Osteoblast (primary cell): ENCODE measurements at regions not wholly inside any gene's neighbourhood (a gene's known extent, or its start where the extent isn't known, plus 50 kb on each side); places are given as distances from the start of the nearest gene placed in this dataset.

Experiments used
- DNase-seq: peaks from one replicate; pipeline ENCODE4 v3.0.0; 2011; ENCODE audit warnings: low spot score, mixed read lengths; ENCODE audit not compliant: insufficient read length; ENCODE audit errors: missing footprints
- H2AFZ ChIP-seq: 2 replicates; pipeline ENCODE4 v1.6.0; 2011; ENCODE audit warnings: mild to moderate bottlenecking, low read length
- H3K27ac ChIP-seq: 2 replicates; pipeline ENCODE4 v1.5.1; 2011; ENCODE audit warnings: mild to moderate bottlenecking, low read depth, low read length, moderate library complexity
- H3K27me3 ChIP-seq: 2 replicates; pipeline ENCODE4 v1.6.0; 2012; ENCODE audit warnings: mild to moderate bottlenecking, control low read depth, inconsistent platforms, low read length, moderate library complexity; ENCODE audit not compliant: insufficient read depth
- H3K36me3 ChIP-seq: 2 replicates; pipeline ENCODE4 v1.5.1; 2011; ENCODE audit warnings: mild to moderate bottlenecking, low read length, control low read depth, moderate library complexity; ENCODE audit not compliant: insufficient read depth
- H3K4me1 ChIP-seq: 2 replicates; pipeline ENCODE4 v1.5.1; 2011; ENCODE audit warnings: mild to moderate bottlenecking, low read length, control low read depth, moderate library complexity; ENCODE audit not compliant: insufficient read depth
- H3K4me2 ChIP-seq: 2 replicates; pipeline ENCODE4 v1.6.0; 2011; ENCODE audit warnings: mild to moderate bottlenecking, low read length; ENCODE audit not compliant: insufficient read depth
- H3K4me3 ChIP-seq: fragments of 200-600 bp; sonication (generic); 3 replicates; pipeline ENCODE4 v1.5.1; 2012; ENCODE audit warnings: mild to moderate bottlenecking, low read length, inconsistent platforms; ENCODE audit not compliant: insufficient read depth
- H3K79me2 ChIP-seq: 2 replicates; pipeline ENCODE4 v1.6.0; 2012; ENCODE audit warnings: mild to moderate bottlenecking, low read length, control low read depth, inconsistent platforms; ENCODE audit not compliant: insufficient read depth
- H3K9me3 ChIP-seq: 2 replicates; pipeline ENCODE4 v1.5.1; 2011; ENCODE audit warnings: low read depth, low read length, control low read depth
- H4K20me1 ChIP-seq: 2 replicates; pipeline ENCODE4 v1.6.0; 2012; ENCODE audit warnings: mild to moderate bottlenecking, low read length, control low read depth; ENCODE audit not compliant: insufficient read depth
- CTCF ChIP-seq: IDR thresholded peaks from 2 replicates; pipeline ENCODE4 v1.5.1; 2011; ENCODE audit warnings: mild to moderate bottlenecking, low read depth, low read length, moderate library complexity; ENCODE audit errors: extremely low read depth

GRCh38 chr5:76030343-76030742 lies 52.8 kb upstream of the SV2C start:
- H3K27ac ChIP-seq = no peak overlapping the region
- no peaks in the 10 kb centered on the region for H3K9me3 ChIP-seq
- no peak for DNase-seq
- no peak overlapping the region for H3K4me3 ChIP-seq
- no peak for TF ChIP-seq CTCF
- no peaks in the 10 kb centered on the region for H3K79me2 ChIP-seq
- no peak overlapping the region for H3K4me2 ChIP-seq
- H3K36me3 ChIP-seq = no peaks in the 10 kb centered on the region
- H3K4me1 ChIP-seq = no peaks in the 10 kb centered on the region
- no peaks in the 10 kb centered on the region for H3K27me3 ChIP-seq
- H4K20me1 ChIP-seq = no peaks in the 10 kb centered on the region
- H2AFZ ChIP-seq = no peak overlapping the region

- H3K36me3 ChIP-seq = no peaks in the 10 kb centered on the region
- no peaks in the 10 kb centered on the region for H3K9me3 ChIP-seq
- H3K4me2 ChIP-seq = no peak overlapping the region
- H3K27me3 ChIP-seq = no peaks in the 10 kb centered on the region
- no peak for TF ChIP-seq CTCF
- DNase-seq = no peak
- no peak overlapping the region for H2AFZ ChIP-seq
- H4K20me1 ChIP-seq = no peaks in the 10 kb centered on the region
- H3K79me2 ChIP-seq = no peaks in the 10 kb centered on the region
- H3K4me3 ChIP-seq = no peak overlapping the region
- no peak overlapping the region for H3K27ac ChIP-seq
- no peaks in the 10 kb centered on the region for H3K4me1 ChIP-seq
These were observed 53.4 kb upstream of the SV2C start for GRCh38 chr5:76029739-76030138.

- Histone ChIP-seq H3K4me1 (no peaks in the 10 kb centered on the region), H3K9me3 (no peaks in the 10 kb centered on the region), H3K79me2 (no peaks in the 10 kb centered on the region), H3K4me3 (no peak overlapping the region), H3K27me3 (no peaks in the 10 kb centered on the region), H2AFZ (no peak overlapping the region), H3K27ac (no peak overlapping the region), H3K4me2 (no peak overlapping the region), H4K20me1 (no peaks in the 10 kb centered on the region), H3K36me3 (no peaks in the 10 kb centered on the region)
- TF ChIP-seq CTCF = no peak
- DNase-seq = no peak
These were observed 57.4 kb upstream of the SV2C start for GRCh38 chr5:76025790-76026189.

GRCh38 chr5:76025069-76025468 lies 58.1 kb upstream of the SV2C start:
- Histone ChIP-seq H3K4me3 (no peak overlapping the region), H3K36me3 (no peaks in the 10 kb centered on the region), H2AFZ (no peak overlapping the region), H3K9me3 (no peaks in the 10 kb centered on the region), H3K4me1 (no peaks in the 10 kb centered on the region), H3K79me2 (no peaks in the 10 kb centered on the region), H3K27me3 (no peaks in the 10 kb centered on the region), H3K27ac (no peak overlapping the region), H3K4me2 (no peak overlapping the region), H4K20me1 (no peaks in the 10 kb centered on the region)
- no peak for DNase-seq
- TF ChIP-seq CTCF = no peak
